GM18502 (cell line): ENCODE measurements at regions not wholly inside any gene's neighbourhood (a gene's known extent, or its start where the extent isn't known, plus 50 kb on each side); places are given as distances from the start of the nearest gene placed in this dataset.
A peak's percentile ranks its signal among the peaks of the same experiment; 100 is the strongest.

ENCODE experiments used
- ATAC-seq: cut with Tn5 transposase; IDR thresholded peaks from one replicate; pipeline ENCODE4 v1.9.1; 2021; ENCODE audit warnings: mild to moderate bottlenecking; ENCODE audit not compliant: unreplicated experiment, poor library complexity

DNA sequence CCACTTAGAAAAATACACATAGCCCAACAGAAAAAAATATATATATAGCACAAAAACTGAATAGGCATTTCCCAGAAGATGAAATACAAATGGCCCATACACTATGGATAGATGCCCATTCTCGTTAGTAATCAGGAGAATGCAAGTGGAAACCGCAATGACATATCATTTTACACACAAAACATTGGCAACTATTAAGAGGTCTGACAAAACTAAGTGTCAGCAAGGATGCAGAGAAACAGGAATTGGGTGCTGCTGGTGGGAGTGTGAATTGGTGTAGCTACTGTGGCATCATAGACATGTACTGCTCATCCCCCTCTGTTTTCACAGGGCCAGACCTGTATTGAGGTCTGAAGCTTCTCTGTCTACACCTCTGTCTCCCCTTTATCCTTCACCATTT is 320.0 kb downstream of the IDS start:
- no peak for ATAC-seq

DNA sequence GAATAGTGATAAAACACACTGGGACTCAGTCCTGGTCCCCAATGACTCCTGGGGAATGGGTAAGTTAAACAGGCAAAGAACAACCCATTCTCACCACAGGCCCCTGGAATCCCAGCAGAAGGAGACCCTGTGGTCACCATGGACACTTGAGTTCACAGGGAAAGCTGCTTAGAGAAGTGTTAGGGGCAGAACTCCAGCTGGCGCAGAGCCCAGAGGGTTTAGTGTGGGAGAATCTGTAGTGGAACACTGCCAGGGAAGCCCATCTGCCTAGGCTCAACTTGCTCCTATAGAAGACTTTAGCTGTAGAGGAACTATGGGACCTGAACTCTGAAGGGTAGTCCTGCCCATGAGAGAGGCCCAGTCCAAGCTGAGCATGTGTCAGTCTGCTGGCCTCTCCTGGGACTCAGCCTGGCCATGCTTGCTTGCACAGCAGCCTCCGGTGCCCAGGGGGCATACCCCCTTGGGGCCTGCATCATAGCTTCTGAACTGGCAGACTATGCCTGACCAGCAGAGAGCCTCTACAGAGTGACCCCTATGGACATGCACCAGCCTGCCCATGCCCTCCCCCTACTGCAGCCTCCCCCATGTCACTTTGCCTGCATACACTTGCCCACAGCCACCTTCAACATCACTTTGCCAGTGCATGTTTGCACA is 343.5 kb downstream of the IDS start:
- no peak for ATAC-seq

DNA sequence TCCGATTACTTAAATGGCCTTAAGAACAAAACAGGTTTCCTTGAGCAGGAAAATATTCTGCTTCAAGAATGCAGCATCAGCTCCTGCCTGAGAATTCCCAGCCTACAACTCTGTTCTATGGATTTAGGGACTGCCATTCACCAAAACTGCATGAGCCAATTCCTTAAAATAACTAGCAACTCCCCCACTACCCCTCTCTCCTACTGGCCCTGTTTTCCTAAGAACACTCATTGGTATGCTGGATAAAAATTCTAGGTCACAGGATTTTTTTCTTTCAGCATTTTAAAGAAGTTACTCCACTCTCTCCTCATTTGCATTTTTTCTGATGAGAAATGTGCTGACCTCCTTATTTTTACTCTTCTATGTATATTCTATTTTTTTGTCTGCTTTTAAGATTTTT is 347.1 kb downstream of the IDS start:
- ATAC-seq = no peak

DNA sequence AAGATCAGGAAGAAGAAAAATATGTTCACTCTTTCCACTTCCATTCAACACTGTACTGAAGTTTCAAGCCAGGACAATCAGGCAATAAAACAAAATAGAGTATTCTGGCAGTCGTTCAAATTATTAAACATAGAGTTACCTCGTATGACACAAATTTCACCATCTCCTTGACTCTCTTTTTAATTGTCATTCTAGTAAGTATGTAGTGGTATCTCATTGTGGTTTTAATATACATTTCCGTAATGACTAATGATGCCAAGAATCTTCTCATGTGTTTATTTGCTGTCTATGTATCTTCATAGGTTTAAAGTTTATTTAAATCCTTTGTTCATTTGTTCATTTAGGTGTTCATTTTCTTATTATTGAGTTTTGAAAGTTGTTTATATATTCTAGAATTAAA is 352.2 kb downstream of the IDS start:
- ATAC-seq = no peak

DNA sequence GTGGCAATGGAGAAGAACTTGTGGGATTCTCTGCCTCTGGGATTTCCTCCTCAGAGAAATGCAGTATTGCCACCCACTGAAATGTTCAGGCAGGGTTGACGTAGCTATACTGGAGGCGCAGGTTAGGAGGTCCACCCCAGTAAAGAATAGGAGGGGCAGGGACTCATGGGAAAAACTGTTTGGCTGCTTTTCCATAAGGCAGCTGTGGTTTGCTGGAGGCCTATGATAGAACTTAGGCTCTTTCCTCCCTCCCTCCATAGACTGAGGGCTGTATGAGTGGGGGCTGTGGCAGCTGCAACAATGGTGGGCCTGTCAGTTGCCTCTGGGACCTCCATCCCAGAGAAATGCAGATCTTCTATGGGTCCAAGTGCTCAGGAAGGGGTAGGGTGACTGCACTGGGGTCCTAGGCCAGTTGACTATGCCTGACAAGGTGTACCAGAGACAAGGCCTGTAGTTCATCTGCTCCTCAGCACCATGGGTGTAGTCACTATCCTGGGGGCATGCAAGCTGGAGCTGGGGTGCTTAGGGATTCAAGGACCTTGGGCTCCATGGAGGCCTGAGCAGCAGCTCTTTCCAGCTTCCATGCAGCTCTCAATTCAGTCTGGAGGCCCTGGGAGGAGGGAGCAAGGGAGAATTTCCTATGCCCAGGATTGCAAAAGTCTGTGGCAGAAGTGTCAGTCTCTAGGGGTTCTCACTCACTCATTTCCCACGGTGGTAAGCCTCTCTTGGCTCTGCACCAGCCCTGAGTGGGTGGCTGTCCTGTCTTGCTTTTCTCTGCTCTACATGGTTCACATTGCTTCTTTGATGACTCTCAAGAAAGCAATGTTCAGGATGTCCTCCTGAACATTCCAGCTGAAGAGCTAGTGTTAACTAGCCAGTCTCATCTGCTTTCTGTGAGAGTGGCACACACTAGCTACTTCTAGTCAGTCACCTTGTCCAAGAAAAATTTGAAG is 353.0 kb downstream of the IDS start:
- no peak for ATAC-seq

DNA sequence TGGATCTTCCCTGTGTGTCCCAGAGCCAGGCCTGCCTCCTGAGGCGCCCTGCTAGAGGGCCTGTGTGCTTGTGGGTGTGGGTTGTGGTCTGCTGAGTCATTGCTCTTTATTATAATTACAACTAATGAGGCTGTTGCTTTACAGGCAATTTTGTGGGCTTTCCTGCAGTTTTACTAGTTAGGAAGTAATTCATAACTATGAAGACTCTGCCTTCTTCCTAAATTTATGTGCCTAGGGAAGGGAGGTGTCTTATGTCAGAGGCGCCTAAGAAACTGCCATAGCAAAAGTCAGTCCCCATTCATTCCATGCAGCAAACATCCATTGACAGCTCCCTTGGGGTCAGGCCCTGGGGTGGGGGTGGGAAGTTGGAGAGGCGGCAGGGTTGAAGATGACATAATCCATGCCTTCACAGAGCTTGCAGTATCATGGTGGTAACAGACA is 359.2 kb downstream of the IDS start:
- peak; percentile 73 for ATAC-seq

DNA sequence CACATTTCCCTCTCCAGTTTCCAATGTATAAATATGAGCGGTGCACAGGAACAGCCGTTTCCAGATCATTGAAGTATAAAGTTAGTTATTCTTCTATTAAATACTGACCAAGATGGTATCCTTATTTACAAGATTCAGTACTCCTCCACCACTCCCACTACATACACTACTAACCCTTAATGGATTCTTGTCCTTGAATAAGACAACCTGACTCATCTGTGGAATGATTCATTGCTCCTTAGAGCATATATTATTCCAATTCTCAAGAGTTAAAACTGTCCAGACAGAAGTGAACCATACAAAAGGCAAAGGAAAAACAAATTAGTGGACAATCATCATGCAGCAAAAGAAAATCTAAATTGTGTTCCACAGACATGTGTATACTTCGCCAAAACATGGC is 373.3 kb downstream of the IDS start:
- no peak for ATAC-seq

DNA sequence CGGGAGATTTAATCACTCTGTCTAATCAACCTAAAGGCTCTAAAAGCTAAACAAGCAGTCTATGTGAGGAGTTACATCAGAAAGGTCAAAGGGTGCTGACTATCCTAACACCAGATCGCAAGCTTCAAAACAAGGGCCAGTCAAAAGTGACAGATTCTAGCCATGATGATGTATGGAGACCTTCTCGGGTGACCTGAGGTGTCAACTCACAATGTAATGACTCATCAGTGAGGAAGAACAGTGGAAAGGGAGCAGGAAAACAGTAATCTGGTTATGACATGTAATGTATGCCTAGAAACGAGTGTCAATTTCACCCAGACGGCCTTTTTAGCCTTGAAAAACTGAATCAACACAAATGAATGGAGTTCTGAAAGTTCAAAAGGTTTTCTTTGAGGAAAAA is 375.3 kb downstream of the IDS start:
- ATAC-seq = no peak

DNA sequence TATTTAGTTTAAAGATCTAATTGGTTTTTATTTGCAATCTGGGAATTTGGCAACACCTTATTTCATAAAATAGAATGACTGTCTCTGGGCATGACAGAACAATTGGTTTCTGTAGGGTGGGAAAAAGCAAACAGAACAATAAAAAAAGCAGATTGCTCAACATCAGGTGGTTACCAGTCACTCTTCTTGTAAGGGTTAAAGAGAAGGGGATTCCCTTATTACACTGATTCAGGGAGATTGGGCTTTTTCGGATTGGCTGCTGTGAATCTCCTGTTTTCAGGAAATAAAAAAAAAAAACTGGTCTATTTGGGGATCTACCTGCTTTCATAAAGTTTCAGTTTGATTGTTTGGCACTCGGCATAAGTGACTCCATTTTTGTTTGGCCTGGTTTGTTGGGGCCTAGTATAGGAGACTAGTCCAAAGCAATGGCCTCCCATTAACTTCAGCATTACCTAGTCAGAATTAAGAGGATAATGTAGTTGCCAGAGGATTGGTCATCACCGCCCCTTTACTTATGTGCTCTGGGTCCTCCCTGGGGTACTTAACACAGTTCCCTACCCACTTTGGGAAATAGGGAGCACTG is 380.5 kb downstream of the IDS start:
- ATAC-seq = no peak

DNA sequence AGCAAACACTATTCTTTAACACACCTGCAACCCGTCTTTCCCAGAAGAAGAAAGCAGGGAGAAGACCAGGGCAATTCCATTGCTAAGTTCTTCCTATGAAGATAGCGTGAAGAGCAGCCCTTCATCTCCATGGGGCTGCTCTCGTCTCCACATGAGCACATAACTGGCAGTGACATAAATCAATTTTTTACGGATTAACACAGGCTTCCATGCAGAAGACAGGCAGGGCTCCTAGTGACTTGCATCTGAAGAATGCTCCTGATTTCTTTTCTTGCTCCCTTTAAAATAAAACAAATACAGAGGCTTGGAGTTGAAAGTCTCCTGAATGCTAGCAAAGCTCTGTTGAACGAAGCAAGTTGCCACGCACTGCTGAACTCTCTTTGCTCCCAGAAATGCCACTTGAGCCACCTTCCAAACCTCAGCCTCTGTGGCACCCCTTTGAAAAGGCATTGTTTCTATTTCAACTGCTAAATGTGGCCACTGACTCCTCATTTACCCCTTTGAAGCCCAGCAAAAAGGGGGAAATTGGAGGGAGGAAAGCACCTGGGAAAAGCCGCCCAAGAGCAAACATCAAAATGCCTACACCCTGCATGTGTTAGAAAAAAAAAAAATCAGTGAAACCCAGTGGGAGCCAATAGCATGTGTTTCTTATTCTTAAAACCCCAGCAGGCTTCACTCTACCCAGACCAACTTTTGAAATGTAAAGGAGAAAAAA is 383.7 kb downstream of the IDS start:
- ATAC-seq = no peak

DNA sequence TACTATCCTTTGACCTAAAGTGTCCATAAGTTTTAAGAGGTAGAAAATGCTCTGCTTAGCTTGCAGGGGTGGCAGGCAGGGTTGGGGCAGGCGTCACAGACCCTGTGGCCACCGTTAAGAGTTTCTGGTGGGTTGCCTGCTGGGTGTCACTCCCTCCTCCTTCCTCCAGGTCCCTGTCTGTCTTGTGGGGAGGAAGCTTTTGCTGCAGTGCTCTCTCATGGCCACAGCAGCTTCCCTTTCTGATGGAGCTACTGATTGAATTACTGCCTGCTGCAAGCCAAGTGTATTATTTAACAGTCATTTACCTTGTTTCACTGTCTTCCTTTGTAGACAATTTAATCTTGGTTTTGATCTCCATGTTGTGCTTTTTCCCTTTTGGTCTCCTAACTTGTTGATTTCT is 384.6 kb downstream of the IDS start:
- no peak for ATAC-seq

DNA sequence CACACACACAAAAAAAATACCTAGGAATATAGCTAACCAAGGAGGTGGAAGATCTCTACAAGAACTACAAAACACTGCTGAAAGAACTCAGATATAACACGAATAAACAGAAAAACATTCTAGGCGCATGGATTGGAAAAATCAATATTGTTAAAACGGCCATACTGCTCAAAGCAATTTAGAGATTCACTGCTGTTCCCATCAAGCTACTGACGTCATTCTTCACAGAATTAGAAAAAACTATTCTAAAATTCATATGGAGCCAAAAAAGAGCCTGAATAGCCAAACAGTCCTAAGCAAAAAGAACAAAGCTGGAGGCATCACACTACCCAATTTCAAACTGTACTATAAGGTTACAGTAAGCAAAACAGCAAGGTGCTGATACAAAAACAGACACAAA is 390.2 kb downstream of the IDS start:
- ATAC-seq = no peak

DNA sequence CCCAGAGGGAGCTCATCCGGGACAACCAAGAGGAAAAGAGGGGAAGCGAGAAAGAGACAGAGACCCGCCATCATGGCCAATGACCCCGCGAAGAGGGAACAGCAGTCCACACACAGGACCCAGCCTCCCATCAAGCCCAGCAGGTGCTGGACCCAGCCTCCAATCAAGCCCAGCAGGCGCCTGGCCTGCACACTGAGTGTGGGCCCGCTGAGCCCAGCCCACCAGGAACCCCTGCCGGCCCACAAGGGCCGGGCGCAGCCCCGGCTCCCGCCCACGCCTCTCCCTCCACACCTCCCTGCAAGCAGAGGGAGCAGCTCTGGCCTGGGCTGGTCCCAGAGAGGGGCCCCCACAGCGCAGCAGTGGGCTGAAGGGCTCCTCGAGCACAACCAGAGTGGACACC is 391.1 kb downstream of the IDS start:
- no peak for ATAC-seq

DNA sequence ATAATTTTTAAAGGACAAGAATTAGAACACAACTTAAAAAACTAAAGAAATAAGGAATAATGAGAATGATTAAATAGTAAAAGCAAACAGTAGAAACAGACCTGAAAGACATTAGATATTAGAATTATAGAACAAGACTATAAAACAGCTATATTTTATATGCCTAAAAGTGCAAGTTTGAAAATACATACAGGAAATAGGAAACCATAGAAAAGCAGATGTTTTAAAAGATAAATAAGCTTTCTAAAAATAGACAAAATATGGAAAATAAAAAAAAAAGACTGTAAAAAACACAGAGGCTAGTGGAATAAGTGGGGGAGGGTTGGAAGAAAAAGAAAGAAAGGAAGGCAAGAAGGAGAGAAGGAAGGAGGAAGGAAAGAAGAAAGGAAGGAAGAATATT is 407.3 kb downstream of the IDS start:
- no peak for ATAC-seq

DNA sequence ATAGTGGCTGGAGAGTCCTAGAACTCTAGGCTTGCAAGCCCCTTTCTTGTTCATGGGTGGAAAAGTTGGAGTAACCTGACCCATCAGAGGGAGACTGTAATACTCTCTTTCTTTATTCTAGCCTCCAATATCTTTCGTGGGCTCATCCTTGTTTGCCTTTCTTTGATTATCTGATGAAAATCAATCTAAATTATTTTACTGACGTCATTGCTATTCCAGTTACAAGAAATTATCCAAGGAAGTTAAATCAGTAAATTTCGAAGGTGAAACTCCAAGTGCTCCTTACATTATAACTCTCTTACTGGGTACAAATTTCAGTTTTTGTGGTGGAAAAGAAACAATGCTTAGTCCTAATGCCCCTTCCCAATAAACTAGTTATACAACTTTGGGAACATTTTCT is 412.9 kb downstream of the IDS start:
- no peak for ATAC-seq

DNA sequence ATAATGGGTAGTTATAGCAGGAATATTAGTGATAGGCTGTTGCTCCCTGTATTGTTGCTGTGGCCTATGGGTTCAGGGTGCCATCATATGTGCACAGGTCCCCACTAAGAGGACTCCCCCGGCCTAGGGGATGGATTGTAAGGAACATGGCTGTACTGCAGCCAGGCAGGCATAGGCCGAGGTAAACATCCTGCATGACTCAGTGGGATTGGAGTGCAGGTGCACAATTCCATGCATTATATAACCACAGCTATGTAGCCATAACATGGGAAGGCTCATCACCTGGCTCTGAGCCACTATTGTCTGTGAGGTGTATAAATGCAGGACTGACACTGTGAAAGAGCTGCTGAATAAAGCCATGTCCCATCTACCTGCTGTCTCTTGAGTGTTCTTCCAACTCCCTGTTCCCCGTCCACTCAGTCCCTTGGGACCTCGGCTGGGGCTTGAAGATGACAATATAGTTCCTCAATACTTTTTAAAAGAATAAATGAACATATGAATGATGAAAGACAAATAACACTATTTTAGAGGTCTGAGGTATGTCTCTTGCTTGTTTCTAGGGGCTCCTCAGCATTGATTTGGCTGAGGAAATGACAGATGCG is 425.2 kb downstream of the IDS start:
- no peak for ATAC-seq

DNA sequence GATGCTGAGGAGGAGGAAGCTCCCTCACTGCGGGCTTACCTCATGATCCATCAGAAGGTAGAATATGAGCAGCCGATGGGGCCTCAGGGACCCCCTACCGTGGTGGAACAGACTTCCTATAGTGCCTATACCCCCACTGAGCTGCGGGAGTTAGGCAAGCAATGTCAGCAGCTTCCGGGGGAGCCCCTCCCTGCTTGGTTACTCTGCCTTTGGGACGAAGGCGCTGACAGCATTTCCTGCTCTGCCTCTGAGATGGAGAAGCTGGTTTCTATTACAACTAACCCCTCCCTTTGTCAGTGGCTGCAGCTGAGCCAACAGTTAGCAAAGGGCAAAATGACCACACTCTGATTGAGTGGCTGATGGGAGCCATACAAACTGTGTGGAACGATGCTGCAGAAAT is 430.7 kb downstream of the IDS start:
- no peak for ATAC-seq

DNA sequence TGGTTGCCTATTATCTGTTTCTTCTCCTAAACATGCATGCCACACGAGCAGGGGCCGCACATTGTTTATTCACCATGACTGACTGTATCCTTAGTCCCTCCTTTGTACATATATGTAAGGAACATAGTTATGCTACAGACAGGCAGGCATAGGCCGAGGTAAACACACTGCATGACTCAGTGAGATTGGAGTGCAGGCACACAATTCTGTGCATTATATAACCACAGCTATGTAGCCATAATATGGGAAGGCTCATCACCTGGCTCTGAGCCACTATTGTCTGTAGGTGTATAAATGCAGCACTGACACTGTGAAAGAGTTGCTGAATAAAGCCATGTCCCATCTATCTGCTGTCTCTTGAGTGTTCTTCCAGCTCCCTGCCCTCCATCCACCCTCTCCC is 431.6 kb downstream of the IDS start:
- no peak for ATAC-seq

DNA sequence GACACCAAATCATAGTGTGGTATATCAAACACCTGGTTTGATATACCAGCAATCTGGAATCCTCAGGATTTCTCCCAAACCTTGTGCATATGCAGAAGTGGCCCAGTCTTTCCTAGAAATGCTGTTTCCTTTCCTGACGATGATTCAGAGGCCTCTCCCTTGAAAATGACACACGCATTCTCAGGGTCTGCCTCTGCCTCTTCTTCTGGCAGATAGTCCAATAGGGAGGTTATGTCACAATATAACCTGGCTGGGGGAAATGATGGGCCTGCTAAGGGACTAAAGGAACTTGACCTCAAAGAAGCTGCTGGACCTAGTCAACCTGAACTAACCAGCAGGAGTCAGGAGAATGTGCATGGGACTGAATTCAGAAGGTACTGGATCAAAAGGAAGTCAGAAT is 435.2 kb downstream of the IDS start:
- ATAC-seq = no peak

DNA sequence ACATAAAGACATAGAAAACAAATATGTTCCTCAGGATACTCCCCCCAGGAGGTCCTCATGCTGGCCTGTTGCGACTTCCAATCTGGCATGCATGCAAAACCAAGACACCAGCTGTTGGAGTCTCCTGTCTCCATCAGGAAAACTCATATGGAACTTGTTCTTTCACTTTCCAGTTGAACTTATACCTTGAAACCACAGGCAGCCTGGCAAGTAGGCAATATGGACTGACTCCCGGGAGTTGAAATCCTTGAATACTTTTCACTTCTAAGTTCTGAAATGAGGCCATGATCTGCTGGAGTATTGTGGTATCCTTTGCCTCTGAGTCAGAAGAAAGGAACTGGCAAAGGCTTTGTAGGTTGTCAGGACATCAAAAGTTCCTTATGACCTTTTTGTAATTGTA is 444.2 kb downstream of the IDS start:
- ATAC-seq = no peak
